Peyer's patch (tissue), 4 donors: ENCODE measurements at regions not wholly inside any gene's neighbourhood (a gene's known extent, or its start where the extent isn't known, plus 50 kb on each side); places are given as distances from the start of the nearest gene placed in this dataset.

Experiments used
- CTCF ChIP-seq, 6 experiments: fragments of 450-650 bp in 4 of 6; fragments of 200-600 bp in 2 of 6; sonication (generic) in 1 of 6; IDR thresholded peaks; one replicate each; pipeline ENCODE4 v1.5.1; 2017 to 2019; ENCODE audit warnings: antibody characterized with exemption in 6 of 6, mild to moderate bottlenecking in 3 of 6, moderate library complexity in 1 of 6
- POLR2A ChIP-seq, 2 donors: fragments of 450-650 bp; IDR thresholded peaks; one replicate each; pipeline ENCODE4 v1.5.1; 2017; ENCODE audit warnings: antibody characterized with exemption in 2 of 2, mild to moderate bottlenecking in 2 of 2, moderate library complexity in 2 of 2

DNA sequence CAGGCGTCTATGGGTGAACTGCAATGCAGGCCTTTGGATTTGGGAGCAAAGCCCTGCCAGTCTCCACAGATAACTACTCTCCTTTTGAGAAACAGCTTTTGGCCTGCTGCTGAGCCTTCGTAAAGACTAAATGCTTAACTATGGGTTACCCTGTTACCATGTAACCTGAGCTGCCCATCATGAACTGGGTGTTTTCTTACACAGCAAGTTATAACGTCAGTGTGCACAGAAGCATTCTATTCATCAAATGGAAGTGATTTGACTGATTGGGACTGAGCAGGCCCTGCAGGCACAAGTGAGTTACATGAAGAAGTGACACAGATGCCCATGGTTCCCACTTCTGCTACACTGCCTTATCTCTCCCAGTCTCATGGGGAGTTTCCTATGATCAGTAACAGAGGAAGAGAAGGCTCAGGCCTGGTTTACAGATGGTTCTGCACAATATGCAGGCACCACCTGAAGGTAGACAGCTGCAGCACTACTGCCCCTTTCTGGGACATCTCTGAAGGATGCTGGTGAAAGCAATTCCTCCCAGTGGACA lies 319.1 kb downstream of the CD83 start:
- TF ChIP-seq CTCF (IDR thresholded peaks at IDR 0.05) (no peak), POLR2A (IDR thresholded peaks at IDR 0.05) (no peak)
